T47D (cell line): ENCODE measurements at regions not wholly inside any gene's neighbourhood (a gene's known extent, or its start where the extent isn't known, plus 50 kb on each side); places are given as distances from the start of the nearest gene placed in this dataset.

ENCODE experiments used
- DNase-seq, 2 experiments: peaks; one replicate each; pipeline versions ENCODE4 v3.0.0 to v3.0.0-alpha.2; 2011 to 2012; ENCODE audit warnings: low read depth in 1 of 2, low spot score in 1 of 2
- JUND ChIP-seq: IDR thresholded peaks from 2 replicates; pipeline ENCODE4 v1.6.1; 2012; ENCODE audit warnings: low read depth
- in situ Hi-C: cut with HindIII; loops from 2 replicates; pipeline ENCODE4 v1.10.0; 2016; ENCODE audit warnings: low sequenced_read_pairs, low pct_unique_long_range_greater_than_20kb

GRCh38 chr12:38969706-38970105, 64.3 kb upstream of the CPNE8 start:
- no peak for TF ChIP-seq JUND
- DNase-seq, result no peak
- in situ Hi-C loops, result no loop called here

- no peak for DNase-seq
- in situ Hi-C loops, result no loop called here
- TF ChIP-seq JUND, result no peak
Observed at GRCh38 chr12:38961683-38962082, 56.3 kb upstream of the CPNE8 start.

GRCh38 chr12:38961012-38961411, 55.6 kb upstream of the CPNE8 start:
- TF ChIP-seq JUND, result no peak
- in situ Hi-C loops, result no loop called here
- DNase-seq, result no peak

- no peak for DNase-seq
- TF ChIP-seq JUND, result no peak
- in situ Hi-C loops, result no loop called here
Observed at GRCh38 chr12:38956337-38956736, 50.9 kb upstream of the CPNE8 start.
